Chondrocyte (in vitro differentiated cells): ENCODE measurements at regions not wholly inside any gene's neighbourhood (a gene's known extent, or its start where the extent isn't known, plus 50 kb on each side); places are given as distances from the start of the nearest gene placed in this dataset.

Experiments used
- DNase-seq: peaks from one replicate; pipeline ENCODE4 v3.0.0; 2021; ENCODE audit warnings: mixed read lengths, low spot score
- H3K27ac Mint-ChIP-seq: one replicate; pipeline ENCODE4 v1.8.0; 2021; ENCODE audit warnings: mild to moderate bottlenecking, moderate library complexity, mixed read lengths; ENCODE audit not compliant: unreplicated experiment
- H3K27me3 Mint-ChIP-seq: 2 replicates; pipeline ENCODE4 v1.8.0; 2021; ENCODE audit warnings: low read depth, mixed read lengths
- H3K36me3 Mint-ChIP-seq: 2 replicates; pipeline ENCODE4 v1.8.0; 2021; ENCODE audit warnings: low read depth, mixed read lengths
- H3K4me1 Mint-ChIP-seq: 2 replicates; pipeline ENCODE4 v1.8.0; 2021; ENCODE audit warnings: low read depth, mild to moderate bottlenecking, mixed read lengths
- H3K4me3 Mint-ChIP-seq: one replicate; pipeline ENCODE4 v1.8.0; 2021; ENCODE audit warnings: mild to moderate bottlenecking, moderate library complexity, mixed read lengths; ENCODE audit not compliant: unreplicated experiment
- H3K9me3 Mint-ChIP-seq: 2 replicates; pipeline ENCODE4 v1.8.0; 2021; ENCODE audit warnings: low read depth, mixed read lengths
- TF ChIP-seq, protein P1 (sequence below): fragments of 200-600 bp; sonication (generic); IDR thresholded peaks from 2 replicates; pipeline ENCODE4 v1.5.0; 2021; ENCODE audit warnings: antibody characterized with exemption, mild to moderate bottlenecking, moderate library complexity

DNA sequence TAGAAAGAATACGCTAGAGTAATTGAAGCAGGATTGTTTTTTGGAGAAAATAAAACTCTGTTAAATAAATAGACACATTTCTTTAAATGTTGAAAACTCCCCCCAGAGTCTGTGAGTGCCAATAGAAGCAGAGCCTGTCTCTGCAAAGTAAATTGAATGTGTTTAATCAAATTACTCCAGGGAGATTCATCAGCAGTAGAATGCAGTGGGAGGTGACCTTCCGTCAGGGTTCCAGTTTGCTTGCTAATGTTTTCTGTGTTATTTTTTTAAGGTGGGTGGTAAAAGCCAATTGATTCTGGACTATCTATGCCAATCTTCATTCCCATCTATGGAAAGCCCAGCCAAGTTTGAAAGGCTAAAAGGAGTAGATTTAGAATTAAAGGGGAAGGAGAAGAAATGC is 612.4 kb upstream of the GRM7 start:
- no peak overlapping the region for H3K4me3 Mint-ChIP-seq
- H3K4me1 Mint-ChIP-seq = no peaks in the 10 kb centered on the region
- TF ChIP-seq, protein P1, sequence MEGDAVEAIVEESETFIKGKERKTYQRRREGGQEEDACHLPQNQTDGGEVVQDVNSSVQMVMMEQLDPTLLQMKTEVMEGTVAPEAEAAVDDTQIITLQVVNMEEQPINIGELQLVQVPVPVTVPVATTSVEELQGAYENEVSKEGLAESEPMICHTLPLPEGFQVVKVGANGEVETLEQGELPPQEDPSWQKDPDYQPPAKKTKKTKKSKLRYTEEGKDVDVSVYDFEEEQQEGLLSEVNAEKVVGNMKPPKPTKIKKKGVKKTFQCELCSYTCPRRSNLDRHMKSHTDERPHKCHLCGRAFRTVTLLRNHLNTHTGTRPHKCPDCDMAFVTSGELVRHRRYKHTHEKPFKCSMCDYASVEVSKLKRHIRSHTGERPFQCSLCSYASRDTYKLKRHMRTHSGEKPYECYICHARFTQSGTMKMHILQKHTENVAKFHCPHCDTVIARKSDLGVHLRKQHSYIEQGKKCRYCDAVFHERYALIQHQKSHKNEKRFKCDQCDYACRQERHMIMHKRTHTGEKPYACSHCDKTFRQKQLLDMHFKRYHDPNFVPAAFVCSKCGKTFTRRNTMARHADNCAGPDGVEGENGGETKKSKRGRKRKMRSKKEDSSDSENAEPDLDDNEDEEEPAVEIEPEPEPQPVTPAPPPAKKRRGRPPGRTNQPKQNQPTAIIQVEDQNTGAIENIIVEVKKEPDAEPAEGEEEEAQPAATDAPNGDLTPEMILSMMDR = no peak
- no peak overlapping the region for H3K27ac Mint-ChIP-seq
- H3K27me3 Mint-ChIP-seq = no peaks in the 10 kb centered on the region
- H3K36me3 Mint-ChIP-seq = no peaks in the 10 kb centered on the region
- no peaks in the 10 kb centered on the region for H3K9me3 Mint-ChIP-seq
- DNase-seq = no peak

DNA sequence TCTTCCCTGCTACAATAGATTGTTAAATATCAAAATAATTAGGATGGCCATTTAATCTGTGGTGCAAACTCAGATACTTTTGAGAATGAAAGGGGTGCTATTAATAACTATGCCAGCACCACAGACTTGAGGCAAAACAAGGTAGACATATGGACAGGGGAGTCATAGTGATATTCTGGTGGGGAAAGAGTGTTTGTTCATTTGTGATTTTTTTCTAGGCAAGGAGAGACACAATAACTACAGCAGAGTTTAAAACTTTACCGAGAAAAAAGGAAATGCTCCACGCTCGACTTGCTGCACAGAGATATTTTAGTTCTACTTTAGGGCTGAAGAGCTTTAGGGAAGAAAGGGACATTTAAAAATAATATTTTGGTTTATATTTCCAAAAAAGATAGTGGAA is 611.2 kb upstream of the GRM7 start:
- Mint-ChIP-seq H3K4me3 (no peak overlapping the region), H3K4me1 (no peaks in the 10 kb centered on the region), H3K36me3 (no peaks in the 10 kb centered on the region), H3K27ac (no peak overlapping the region), H3K27me3 (no peaks in the 10 kb centered on the region), H3K9me3 (peaks cover 8% of the 10 kb centered on the region)
- TF ChIP-seq, protein P1 = no peak
- DNase-seq = no peak

DNA sequence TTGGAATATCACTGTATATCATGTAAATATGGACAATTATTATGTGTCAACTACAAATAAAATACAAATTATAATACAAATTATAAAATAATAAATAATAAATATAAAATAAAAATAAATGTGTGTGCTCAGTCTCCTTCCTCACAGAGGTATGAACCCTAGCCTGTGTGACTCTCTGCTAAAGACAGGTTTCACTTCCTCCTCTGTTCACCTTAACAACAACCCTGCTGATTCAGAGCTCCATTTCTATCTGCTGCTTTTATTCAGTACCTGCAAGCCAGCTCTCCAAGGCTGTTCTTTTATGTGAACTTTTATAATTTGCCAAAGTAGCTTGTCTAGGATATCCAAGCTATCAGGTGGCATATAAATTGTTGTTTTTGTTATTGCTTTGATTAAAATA is 610.7 kb upstream of the GRM7 start:
- H3K4me1 Mint-ChIP-seq = no peaks in the 10 kb centered on the region
- TF ChIP-seq, protein P1 = no peak
- DNase-seq = no peak
- H3K9me3 Mint-ChIP-seq = peaks cover 11% of the 10 kb centered on the region
- no peaks in the 10 kb centered on the region for H3K27me3 Mint-ChIP-seq
- H3K27ac Mint-ChIP-seq = no peak overlapping the region
- H3K4me3 Mint-ChIP-seq = no peak overlapping the region
- no peaks in the 10 kb centered on the region for H3K36me3 Mint-ChIP-seq

DNA sequence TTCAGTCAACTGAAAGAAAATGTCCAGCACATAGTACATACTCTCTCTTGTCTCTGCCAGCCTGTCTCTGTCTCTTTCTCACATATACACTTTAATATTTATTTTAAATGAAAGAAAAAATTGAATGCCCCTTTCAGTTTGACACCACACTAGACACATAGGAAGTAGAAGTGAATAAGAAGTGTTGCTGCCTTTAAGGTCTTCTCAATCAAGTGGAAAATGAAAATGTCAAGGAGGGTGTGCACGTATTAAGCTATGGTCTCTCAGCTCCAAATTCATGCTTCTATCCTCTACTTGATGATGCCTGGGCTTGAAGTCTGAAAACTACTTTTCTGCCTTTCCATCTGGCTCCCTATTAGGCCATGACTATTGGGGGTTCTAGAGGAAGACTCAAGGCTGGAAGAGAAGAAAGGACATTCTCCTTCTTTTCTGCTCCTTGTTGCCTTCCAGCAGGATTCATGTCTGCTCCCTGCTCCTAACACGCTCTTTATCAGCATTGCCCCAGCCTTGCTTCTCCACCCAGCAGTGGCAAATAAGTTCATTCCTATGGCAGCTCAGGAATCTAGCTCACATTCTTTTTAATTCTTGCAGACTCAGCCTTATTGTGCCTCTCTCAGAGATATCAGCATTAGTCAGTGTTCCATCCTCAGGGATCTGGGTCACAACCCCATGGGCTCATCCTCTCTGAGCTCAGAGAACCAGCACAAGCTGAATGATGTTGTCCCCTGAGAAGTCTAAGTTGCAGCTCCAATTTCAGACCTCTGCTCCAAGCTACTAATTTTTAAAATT is 609.1 kb upstream of the GRM7 start:
- Mint-ChIP-seq H3K27me3 (no peaks in the 10 kb centered on the region), H3K27ac (no peak overlapping the region), H3K4me1 (no peaks in the 10 kb centered on the region), H3K36me3 (no peaks in the 10 kb centered on the region), H3K4me3 (no peak overlapping the region), H3K9me3 (peaks cover 19% of the 10 kb centered on the region)
- TF ChIP-seq, protein P1 = no peak
- DNase-seq = no peak

DNA sequence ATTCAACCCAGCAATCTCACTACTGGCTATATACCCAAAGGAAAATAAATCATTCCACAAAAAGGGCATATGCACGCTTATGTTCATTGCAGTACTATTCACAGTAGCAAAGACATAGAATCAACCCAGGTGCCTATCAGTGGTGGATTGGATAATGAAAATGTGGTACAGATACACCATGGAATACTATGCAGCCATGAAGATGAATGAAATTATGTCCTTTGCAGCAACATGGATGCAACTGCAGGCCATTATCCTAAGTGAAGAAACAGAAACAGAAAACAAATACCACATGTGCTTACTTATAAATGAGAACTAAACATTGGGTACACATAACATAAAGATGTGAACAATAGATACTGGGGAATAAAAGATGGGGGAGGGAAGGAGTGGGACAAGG is 606.4 kb upstream of the GRM7 start:
- DNase-seq = no peak
- TF ChIP-seq, protein P1 = no peak
- no peak overlapping the region for H3K4me3 Mint-ChIP-seq
- H3K9me3 Mint-ChIP-seq = peaks cover 19% of the 10 kb centered on the region
- H3K4me1 Mint-ChIP-seq = no peaks in the 10 kb centered on the region
- H3K27ac Mint-ChIP-seq = no peak overlapping the region
- no peaks in the 10 kb centered on the region for H3K36me3 Mint-ChIP-seq
- H3K27me3 Mint-ChIP-seq = no peaks in the 10 kb centered on the region
